ENCODE measurements at regions not wholly inside any gene's neighbourhood (a gene's known extent, or its start where the extent isn't known, plus 50 kb on each side); places are given as distances from the start of the nearest gene placed in this dataset.

DNA sequence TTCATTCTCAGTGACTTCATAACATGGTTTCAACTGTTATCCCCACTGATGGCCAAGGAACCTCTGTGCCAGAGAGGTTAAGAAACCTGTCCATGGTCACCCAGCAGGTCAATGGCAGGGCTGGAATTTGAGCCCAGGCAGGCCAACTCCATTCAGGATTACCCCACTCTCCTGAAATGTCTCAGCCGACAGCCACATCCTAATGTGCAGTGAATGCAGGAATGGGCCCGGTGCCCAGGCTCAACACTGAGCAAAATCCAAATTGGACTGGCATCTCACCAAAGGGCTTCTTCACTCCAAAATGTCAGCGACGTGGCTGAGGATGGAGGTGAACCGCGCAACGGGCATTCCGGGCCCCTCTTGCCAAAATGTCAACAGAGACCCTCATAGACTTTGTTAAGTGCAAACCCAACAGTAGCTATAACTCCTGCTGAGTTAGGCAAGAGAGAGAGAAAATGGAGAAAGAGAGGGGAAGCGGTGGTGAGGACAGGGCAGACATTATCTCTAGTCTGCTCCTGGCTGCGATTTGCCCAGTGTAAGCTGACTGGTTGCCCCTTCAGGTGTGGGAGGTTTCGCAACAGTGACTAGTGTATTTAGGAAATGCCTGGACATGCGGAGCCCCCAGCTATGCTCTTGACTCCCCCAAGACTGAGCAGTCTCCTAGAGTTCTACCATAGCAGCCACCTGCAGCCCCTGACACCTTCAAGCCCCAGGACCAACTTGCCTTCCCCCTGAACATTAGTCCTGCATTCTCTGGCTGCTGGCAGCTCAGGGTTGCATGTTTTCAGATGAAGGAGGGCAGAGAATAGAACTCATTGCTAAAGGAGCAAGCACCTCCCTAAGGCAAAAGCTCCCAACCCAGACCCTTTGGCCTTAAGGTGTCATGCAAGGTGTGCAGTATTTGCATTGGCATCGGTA, 167.7 kb downstream of the ANAPC1 start (continued):
- TF ChIP-seq GABPA (IDR thresholded peaks at IDR 0.05; ENCODE audit: low read depth) = no peak
- TF ChIP-seq EP300 (IDR thresholded peaks at IDR 0.05; ENCODE audit: borderline replicate concordance in 1 of 2, low read depth in 1 of 2, low read length in 1 of 2) = no peak
- no peak for TF ChIP-seq RCOR1 (IDR thresholded peaks at IDR 0.05; ENCODE audit: low read length)

DNA sequence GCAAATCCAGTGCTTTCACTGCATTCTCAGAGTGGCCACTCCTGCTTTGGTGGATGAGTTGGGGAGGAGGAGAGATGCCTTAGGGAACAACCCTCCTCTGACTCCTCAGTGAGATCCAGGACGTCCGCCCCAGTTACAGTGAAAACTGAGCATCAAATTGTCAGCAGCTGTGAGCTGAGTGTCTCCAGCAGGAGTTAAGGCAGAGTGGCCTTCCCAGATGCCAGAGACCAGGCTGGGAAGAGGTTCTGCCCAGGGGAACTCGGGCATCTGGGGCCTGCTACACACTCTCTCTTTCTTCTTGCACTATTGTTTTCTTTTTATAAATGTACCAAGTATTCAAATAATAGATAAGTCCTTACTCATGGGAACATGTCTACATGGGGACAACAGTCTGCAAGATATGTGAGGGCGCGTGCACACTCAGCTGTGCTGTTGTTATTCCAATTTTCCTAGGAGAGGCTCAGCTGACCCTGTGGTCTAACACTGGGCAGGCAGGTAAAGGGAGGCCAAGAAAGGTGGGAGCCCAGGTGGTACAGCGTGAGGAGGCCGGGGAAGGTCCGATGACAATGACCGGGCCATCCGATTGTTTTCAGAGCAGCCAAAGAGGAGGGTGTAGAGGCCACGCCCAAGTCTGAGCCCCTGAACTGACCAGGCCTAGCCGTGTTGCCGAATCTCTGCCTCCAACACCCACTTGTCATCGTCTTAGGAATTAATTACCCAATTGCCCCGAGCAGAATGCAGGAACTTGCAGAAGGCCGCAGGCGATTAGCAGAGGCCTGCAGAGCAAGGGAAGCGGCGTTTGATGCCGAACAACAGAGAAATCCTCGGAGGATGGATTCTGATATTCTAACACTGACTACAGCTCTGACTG, 166.9 kb downstream of the ANAPC1 start:
- DNase-seq = peak; percentile 36
- 91% methylated on average over 21 of the region's 21 CpGs for WGBS (ENCODE audit: low lambda C conversion rate)
- H3K4me1 ChIP-seq (ENCODE audit: control insufficient read depth in 1 of 2, insufficient read depth in 2 of 2, low read depth in 1 of 2, low read length in 1 of 2) = peaks cover 0 to 10% of the 10 kb centered on the region in 2 experiments; a peak in 1 of 4 replicates
- H3K9me3 ChIP-seq = no peaks in the 10 kb centered on the region
- H3K79me2 ChIP-seq (ENCODE audit: insufficient read depth) = no peaks in the 10 kb centered on the region
- ChIA-PET POLR2A (no interaction called here), CTCF (interaction anchor here (1.2 kb wide), 1 partner anchor 28 kb away, joined by 4 read pairs; no protein-coding TSS in a partner anchor)
- no peak overlapping the region for H2AFZ ChIP-seq (ENCODE audit: low read depth)
- H3K4me3 ChIP-seq (ENCODE audit: low read depth in 2 of 2, low read length in 1 of 2) = no peak overlapping the region
- H3K4me2 ChIP-seq = no peak overlapping the region
- H3K9ac ChIP-seq = no peak overlapping the region
- no peaks in the 10 kb centered on the region for H3F3A ChIP-seq (replicated peaks; ENCODE audit: insufficient read depth)
- no peak overlapping the region for H3K27ac ChIP-seq (ENCODE audit: low read depth in 2 of 2, low read length in 1 of 2)
- no peaks in the 10 kb centered on the region for H3K36me3 ChIP-seq (replicated peaks in 1 of 2; ENCODE audit: control insufficient read depth in 1 of 2, insufficient read depth in 2 of 2, low read length in 1 of 2)
- no peaks in the 10 kb centered on the region for H4K20me1 ChIP-seq (ENCODE audit: insufficient read depth)
- H3K9me2 ChIP-seq = no peaks in the 10 kb centered on the region
- TF ChIP-seq, protein P1, sequence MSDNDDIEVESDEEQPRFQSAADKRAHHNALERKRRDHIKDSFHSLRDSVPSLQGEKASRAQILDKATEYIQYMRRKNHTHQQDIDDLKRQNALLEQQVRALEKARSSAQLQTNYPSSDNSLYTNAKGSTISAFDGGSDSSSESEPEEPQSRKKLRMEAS (IDR thresholded peaks at IDR 0.05; ENCODE audit: low read depth) = no peak
- TF ChIP-seq, protein P2, sequence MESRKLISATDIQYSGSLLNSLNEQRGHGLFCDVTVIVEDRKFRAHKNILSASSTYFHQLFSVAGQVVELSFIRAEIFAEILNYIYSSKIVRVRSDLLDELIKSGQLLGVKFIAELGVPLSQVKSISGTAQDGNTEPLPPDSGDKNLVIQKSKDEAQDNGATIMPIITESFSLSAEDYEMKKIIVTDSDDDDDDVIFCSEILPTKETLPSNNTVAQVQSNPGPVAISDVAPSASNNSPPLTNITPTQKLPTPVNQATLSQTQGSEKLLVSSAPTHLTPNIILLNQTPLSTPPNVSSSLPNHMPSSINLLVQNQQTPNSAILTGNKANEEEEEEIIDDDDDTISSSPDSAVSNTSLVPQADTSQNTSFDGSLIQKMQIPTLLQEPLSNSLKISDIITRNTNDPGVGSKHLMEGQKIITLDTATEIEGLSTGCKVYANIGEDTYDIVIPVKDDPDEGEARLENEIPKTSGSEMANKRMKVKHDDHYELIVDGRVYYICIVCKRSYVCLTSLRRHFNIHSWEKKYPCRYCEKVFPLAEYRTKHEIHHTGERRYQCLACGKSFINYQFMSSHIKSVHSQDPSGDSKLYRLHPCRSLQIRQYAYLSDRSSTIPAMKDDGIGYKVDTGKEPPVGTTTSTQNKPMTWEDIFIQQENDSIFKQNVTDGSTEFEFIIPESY (IDR thresholded peaks at IDR 0.05; ENCODE audit: borderline replicate concordance, low read depth) = no peak
- TF ChIP-seq YY1 (IDR thresholded peaks at IDR 0.05; ENCODE audit: low read depth) = no peak
- no peak for TF ChIP-seq GATA2 (CRISPR knock-in tag; IDR thresholded peaks at IDR 0.05)
- no peak for TF ChIP-seq TAF1 (IDR thresholded peaks at IDR 0.05; ENCODE audit: borderline replicate concordance, low read depth, low read length)
- TF ChIP-seq, protein P3, sequence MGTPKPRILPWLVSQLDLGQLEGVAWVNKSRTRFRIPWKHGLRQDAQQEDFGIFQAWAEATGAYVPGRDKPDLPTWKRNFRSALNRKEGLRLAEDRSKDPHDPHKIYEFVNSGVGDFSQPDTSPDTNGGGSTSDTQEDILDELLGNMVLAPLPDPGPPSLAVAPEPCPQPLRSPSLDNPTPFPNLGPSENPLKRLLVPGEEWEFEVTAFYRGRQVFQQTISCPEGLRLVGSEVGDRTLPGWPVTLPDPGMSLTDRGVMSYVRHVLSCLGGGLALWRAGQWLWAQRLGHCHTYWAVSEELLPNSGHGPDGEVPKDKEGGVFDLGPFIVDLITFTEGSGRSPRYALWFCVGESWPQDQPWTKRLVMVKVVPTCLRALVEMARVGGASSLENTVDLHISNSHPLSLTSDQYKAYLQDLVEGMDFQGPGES (IDR thresholded peaks at IDR 0.05; ENCODE audit: low read depth, low read length) = no peak
- no peak for TF ChIP-seq RCOR1 (IDR thresholded peaks at IDR 0.05; ENCODE audit: low read length)
- TF ChIP-seq, protein P4, sequence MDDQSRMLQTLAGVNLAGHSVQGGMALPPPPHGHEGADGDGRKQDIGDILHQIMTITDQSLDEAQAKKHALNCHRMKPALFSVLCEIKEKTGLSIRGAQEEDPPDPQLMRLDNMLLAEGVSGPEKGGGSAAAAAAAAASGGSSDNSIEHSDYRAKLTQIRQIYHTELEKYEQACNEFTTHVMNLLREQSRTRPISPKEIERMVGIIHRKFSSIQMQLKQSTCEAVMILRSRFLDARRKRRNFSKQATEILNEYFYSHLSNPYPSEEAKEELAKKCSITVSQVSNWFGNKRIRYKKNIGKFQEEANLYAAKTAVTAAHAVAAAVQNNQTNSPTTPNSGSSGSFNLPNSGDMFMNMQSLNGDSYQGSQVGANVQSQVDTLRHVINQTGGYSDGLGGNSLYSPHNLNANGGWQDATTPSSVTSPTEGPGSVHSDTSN (IDR thresholded peaks at IDR 0.05) = no peak
- no peak for TF ChIP-seq MEF2A (IDR thresholded peaks at IDR 0.05; ENCODE audit: borderline replicate concordance, low read depth)
- no peak for TF ChIP-seq TCF12 (IDR thresholded peaks at IDR 0.05)
- no peak for TF ChIP-seq NRF1 (IDR thresholded peaks at IDR 0.05; ENCODE audit: low read depth, low read length)
- H3K27me3 ChIP-seq (ENCODE audit: insufficient read depth) = no peaks in the 10 kb centered on the region

Small RNAs in the stretch of these regions (small RNA-seq; reads per million reads assigned to genes)
- gene MIR4435-2 = 0 reads per million in 7 experiments
